Left kidney (tissue), 1 donor: ENCODE measurements at regions not wholly inside any gene's neighbourhood (a gene's known extent, or its start where the extent isn't known, plus 50 kb on each side); places are given as distances from the start of the nearest gene placed in this dataset.

ENCODE experiments used
- DNase-seq: peaks from one replicate; pipeline ENCODE4 v3.0.0-alpha.2; 2013

DNA sequence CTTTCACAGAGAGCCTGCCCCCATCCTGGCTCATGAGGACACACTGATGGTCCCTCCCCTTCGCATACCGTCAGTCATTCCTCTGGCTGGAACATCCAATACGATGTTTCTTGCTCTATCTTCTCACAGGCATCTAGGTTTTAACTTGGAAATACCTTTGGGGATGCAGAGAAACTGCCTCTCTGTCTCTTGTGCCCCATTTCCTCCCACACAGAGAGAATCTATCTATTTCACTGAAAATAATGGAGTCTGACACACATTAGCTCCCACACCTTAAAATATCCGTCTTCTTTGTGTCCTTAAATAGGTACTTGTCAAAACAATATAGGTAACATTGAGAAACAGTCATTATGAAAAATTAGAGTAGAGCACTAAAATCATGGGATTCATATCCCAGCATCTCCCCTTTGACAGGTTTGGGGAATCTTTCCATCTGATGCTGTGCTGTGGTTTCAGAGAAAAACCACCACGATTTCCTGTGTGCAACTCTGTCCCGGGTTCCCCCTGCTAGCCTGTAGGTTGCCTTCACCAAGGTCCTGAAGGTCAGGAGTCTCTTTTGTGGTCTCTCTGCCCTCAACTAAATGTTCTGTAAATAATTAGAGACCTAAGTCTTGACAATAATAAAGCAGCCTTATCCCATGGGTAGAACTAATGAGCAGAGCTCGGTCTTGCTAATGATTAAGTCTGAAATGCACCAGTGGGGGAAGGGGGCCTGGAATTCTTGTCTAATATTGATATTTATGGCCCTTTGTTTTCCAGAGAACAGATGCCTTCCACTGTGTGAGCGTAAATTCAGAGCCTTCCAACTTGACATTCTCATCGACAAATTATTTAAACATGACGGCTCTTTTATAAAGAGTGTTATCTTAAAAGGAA is 371.0 kb downstream of the ICE1 start:
- DNase-seq, result no peak

- no peak for DNase-seq
These were observed 369.6 kb downstream of the ICE1 start for GRCh38 chr5:5792106-5792505.

- no peak for DNase-seq
These were observed 366.3 kb downstream of the ICE1 start for GRCh38 chr5:5788793-5789192.

DNA sequence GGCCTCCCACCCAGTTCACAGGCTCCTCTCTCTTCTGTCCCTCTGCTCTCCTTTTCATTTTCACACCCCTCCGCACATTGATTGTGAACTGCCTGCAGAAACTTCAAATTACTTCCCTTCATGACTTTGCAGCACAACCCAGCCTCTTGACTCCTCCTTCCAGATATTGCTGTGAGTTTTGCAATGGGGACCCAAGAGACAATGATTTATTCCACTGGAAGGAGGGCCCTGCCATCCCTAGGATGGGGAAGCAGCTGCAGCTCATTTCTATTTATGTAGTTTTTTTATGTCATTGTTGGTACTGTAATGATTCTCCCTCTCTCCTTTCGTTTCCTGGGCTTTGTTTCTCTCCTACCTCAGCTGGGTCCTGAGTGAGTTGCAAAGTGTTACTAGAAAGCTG is 364.9 kb downstream of the ICE1 start:
- no peak for DNase-seq

GRCh38 chr5:5784101-5784500 is 361.6 kb downstream of the ICE1 start:
- DNase-seq, result no peak

GRCh38 chr5:5783021-5783420 is 360.5 kb downstream of the ICE1 start:
- no peak for DNase-seq

- DNase-seq, result no peak
These were observed 359.9 kb downstream of the ICE1 start for GRCh38 chr5:5782402-5782801.

- no peak for DNase-seq
These were observed 358.9 kb downstream of the ICE1 start for GRCh38 chr5:5781335-5781734.

- no peak for DNase-seq
These were observed 357.8 kb downstream of the ICE1 start for GRCh38 chr5:5780253-5780652.

DNA sequence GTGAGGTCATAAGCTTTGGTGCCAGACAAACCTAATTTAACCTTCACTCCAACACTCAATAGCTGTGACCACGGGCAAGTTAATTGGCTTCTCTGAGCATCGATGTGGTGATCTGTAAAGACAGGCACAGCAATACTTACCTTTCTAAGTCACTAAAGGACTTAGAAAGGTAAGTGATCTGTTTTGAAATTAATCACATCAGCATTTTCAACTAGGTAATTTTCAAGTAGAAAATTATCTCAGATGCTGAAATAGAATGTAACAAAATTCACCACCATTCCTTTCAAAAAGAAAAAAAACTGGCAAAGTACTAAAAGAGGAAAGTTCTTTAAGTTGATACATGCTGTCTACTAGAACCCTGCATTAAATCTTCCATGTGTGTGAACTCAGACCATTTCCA is 354.5 kb downstream of the ICE1 start:
- no peak for DNase-seq

- DNase-seq, result no peak
These were observed 349.7 kb downstream of the ICE1 start for GRCh38 chr5:5772202-5772601.

DNA sequence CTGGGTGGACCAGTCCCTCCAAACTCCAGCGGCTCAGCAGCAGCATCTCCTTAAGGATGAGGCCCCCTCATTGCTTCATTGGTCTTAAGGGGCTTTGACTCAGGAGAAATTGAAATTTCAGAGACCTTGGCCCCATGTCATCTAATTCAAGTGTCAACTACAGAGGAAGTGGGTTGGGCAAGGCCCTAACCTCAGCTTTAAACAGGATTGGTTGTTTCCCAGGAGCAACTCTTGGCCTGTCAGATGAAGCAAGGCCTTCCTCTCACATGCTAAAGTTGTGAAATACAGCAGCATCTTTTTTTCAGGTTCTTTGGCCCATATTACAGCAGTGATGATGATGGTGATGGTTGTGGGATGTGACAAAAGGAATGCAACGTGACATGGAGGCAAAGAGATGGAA is 348.3 kb downstream of the ICE1 start:
- no peak for DNase-seq

GRCh38 chr5:5767286-5767928 is 344.9 kb downstream of the ICE1 start:
- no peak for DNase-seq

DNA sequence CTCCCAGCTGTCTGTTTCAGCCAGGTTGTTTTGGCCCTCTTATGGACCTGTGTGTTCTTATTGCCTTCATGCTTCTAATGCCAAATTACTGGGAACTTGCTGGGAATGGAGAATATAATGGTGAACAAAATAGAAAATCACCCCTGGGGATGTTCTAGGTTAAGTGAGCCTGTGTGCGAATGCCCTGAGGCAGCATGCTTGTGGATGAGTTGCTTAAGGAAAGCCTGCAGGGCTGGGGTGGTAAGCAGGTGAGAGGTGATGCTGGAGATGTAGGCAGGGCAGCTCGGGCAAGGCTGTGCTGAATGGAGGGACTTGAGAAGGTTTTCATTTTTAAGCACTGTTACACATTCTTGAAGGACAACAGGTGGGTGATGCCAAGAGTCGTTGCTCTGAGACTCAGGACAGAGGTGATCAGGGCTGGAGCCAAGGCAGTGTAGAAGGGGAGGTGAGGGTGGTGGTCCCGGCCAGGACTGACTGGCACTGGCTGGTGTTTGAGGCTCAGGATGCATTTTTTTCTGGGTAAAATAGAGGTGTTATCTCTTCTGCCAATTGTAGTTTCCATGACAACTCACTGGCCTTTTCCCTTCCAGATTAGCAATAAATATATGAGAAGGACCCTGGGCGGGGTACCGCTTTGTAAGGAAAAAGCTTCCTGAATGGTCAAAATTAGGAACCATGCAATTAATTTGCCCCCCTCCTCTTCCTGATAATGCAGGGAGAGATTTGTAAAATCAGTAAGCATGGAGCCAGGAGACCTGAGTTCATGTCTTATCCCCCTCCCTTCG is 342.8 kb downstream of the ICE1 start:
- no peak for DNase-seq

DNA sequence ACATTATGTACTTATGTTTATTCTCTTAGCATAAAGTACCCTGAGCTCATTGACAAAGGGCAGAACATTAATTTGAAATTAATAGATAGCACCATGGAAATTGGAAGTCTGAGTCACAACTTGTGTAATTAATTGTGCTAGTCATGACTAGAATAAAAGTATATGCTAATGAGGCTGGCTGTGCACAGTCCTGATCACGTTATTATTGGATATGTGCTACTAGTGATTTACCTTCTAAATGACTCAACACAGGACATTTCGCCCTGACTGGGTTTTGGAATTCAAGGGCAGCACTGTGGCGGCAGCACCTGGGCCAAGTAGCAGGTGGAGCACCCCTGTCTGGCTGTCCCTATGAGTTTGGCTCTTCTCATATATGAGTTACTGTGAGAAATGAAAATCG is 341.8 kb downstream of the ICE1 start:
- DNase-seq, result no peak

GRCh38 chr5:5756762-5757161 is 334.3 kb downstream of the ICE1 start:
- no peak for DNase-seq

DNA sequence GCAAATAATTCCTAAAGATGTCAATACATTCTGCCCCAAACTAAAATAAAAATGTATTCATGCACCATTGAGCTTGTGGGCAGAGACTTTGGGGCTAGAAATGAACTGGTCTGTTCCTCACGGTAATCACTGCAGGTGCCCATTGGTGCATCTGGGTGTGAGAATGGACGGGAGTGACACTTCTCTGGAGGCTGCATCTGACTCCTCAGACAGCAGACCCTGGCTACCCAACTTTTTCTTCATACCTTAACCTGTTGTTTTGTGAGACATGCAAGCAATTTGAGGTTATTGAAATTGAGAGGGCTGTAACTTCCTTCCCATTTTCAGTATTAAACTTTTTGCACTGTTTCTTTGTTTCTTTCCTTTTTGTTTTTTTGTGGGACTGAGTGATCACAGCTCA is 333.4 kb downstream of the ICE1 start:
- no peak for DNase-seq

DNA sequence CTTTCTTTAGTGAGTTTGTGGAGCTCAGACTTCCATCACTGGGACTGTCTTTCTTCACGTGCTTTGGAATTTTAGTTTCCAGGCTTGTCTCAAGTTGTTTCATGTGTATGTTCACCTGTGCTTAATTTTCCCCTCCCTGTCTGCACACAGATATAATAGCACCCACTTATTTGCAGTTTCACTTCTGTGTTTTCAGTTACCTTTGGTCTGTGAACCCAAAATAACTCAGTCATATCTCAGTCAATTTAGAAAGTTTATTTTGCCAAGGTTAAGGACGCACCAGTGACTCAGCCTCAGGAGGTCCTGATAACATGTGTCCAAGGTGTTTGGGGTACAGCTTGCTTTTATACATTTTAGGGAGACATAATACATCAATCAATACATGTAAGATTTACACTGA is 330.4 kb downstream of the ICE1 start:
- no peak for DNase-seq

DNA sequence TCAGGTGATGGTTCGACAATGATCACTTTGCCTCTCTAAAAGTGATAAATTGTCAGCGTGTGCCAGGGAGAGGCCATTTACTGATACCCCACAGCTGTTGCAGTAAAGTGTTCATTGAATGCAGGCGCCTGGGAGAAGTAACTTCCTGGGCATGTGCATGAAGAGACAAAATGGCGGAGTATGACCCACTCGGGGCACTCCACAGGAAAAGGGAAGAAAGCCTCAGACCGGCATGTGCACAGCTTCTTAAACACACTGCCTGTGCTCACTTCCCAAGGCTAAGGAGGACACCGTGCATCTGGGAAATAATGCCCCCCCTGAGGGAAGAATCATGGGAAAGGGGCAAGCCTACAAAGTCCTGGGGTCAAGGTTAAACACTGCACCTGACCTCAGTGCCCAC is 329.5 kb downstream of the ICE1 start:
- no peak for DNase-seq

DNA sequence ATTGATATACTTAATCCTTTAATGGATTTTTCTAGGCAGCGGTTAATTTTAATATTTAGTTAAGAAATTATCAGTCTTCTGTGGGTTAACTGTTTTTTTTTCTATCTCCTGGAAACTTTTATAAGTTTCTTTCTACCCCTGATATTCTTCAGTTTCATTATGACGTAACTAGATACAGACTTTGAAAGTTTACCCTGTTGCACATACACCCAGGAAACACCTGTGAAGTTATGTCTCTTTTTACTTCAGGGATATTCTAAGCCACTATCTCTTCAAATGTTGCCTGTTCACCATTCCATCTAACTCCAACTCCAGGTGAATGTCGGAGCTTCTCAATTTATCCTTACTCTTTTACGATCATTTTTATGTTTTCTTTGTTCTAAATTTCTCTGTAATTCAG is 329.0 kb downstream of the ICE1 start:
- DNase-seq, result no peak

DNA sequence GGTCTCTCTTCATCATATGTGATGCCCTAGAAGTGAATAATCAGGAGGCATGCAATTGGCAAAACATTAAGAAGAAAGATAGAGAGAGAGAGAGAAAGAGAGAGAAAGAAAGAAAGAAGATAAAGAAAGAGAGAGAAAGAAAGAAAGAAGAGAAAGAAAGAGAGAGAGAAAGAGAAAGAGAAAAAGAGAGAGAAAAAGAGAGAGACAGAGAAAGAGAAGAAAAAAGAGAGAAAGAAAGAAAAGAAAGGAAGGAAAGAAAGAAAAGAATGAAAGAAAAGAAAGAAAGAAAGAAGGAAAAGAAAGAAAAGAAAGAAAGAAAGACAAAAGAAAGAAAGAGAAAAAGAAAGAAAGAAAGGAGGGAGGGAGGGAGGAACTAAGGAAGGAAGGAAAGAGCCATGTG is 318.9 kb downstream of the ICE1 start:
- no peak for DNase-seq

- DNase-seq, result no peak
These were observed 317.0 kb downstream of the ICE1 start for GRCh38 chr5:5739490-5739945.
